Stimulated activated CD8-positive, alpha-beta memory T cell treated with anti-CD3 and anti-CD28 coated beads, Interleukin-4, amount 100 ng/mL, for 1 hour (primary cell): ENCODE measurements at regions not wholly inside any gene's neighbourhood (a gene's known extent, or its start where the extent isn't known, plus 50 kb on each side); places are given as distances from the start of the nearest gene placed in this dataset.

Experiments used
- DNase-seq, 2 donors: peaks; one replicate each; pipeline ENCODE4 v3.0.0-alpha.2; 2020; ENCODE audit warnings: low read depth in 2 of 2, low spot score in 1 of 2

DNA sequence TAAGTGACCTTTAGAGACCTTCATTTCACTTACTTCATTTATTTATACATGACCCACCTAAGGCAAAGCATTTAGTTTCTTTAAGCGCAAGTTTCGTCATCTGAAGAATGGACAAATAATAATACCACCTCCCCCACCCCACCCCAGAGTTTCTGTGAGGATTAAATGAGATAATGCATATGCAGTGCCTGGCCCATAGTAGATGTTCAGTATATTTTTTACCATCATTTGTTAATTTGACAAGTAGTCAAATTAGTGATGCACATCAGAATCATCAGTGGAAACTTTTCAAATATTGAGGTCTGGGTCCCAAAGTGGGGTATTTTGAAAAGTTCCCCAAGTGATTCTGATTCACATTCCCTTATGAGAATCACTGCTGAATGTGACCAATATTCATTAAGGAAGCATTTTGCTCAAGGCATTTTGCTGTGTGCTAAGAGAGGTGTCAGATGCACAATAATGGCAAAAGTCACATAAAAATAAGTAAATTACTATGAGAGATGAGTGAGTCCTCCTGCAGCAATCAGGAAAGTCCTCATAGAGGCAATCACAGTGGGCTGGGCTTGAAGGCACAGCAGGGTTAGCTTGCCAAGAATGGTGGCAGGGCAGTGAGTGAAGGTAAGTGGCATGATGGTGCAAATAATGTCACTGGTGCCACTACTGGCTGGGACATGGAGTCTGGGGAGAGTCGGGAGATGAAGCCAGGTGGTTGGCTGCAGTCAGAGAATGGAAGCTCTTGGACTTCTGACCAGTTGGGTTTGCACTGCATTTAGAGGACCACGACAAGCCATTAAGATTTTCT, 244.1 kb downstream of the PTEN start:
- no peak for DNase-seq

DNA sequence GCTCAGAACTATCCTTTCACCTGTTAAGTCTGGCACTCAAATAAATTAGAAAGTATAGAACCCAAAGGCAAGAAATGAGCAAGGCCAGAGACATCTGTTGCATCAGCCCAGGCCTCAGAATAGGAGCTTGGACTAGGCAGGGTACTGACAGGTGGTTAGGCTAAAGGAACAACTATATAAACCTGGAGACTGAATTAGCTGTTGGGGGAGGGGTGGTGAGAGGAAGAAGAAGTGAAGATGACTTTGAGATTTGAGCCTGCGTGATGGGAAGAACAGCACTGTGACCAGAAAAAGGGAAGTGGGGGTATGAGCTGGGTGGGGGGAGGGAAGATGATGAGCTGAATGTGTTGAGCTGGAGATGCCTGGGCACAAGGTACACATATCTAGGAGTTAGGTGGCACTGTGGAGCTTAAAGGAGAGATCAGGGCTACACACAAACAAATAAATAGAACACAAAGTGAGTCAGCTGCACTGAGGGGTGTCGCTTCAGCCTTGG, 244.7 kb downstream of the PTEN start:
- DNase-seq = no peak

- DNase-seq = no peak
Measured at GRCh38 chr10:88110355-88110754, 246.9 kb downstream of the PTEN start.

DNA sequence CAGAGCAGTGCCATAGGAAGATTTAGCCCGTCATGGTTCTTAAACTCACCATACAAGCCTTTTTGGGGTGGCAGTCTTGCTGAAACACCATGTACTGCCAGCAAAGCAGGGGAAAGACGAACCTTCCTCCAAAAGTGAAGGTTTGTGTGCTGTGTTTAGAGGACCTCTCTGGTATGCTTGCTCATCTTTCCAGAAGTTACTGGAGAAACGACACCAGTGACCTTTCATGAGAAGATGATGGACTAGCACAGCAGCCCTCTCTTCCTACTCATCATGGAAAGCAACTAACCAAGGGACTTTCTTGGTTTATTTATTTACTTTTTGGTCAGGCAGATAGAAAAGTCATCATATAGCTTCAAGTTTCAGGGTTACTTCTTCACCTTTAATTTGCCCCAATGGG, 247.4 kb downstream of the PTEN start:
- no peak for DNase-seq

- no peak for DNase-seq
Measured at GRCh38 chr10:88111294-88111693, 247.9 kb downstream of the PTEN start.

GRCh38 chr10:88113232-88113631, 249.8 kb downstream of the PTEN start:
- no peak for DNase-seq

DNA sequence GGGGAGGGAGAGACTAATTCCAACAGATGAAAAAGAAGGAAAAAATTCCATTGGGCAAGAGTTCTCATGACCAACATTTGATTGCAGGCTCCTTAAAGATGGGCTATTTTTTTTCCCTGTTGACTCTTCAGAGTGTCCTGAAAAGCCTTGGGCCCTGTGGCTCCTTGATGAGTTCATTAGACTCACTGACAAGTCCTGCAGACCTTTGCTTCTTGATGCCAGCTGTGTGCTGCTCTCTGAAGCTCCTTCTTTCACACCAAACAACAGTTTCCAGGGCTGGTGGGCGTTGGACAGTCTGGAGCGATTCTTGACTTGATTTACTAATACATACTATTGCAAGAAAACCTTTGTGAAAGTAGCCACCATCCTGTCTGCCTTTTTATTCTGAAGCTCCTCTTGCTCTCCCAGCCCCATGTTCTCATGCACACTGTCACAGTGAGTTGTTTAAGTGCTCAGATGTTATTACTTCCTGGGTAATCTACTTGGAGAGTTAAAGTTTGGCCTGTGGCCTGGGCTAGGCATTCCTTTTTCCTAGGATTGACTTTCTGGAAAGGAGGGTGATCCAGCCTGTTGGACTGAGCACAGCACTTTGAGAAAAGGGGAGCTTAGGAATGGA, 250.3 kb downstream of the PTEN start:
- DNase-seq = no peak

DNA sequence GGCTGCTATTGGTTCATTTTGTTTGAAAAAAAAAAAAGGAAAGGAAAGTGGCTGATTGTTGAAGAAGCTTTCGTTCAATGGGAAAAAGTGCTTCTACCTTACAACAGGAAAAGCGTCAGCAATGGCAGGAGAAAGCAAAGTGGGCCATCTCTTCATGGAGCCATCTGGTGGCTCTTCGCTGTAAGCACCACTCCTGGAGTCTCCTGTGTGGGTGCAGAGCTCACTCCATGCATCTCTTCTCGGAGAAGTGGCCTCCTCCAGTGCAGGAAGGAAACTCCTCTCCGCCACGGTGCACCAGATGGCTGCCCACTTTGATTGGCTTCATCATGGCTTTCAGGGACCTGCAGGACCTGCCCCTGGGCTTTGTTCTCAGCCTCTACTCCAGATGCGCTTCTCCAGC, 250.9 kb downstream of the PTEN start:
- no peak for DNase-seq

DNA sequence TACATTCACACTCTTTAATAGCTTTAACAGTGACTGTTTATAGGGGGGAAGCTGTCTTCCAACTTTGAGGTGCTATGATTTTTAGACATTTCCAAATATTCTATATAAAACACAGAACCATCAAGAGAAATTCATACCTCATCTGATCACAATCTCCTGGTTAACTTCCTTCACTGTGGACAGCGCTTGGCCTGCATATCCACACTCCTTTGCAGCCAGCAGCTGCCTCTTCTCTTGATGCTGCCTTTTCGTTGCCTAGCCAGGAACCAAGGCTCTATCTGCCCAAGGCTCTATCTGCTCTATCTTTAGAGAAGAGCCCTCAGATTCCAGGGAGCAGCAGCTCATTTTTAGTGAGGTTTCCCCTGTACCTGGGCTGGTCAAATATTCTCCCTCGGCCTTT, 252.0 kb downstream of the PTEN start:
- DNase-seq = no peak

GRCh38 chr10:88115968-88116367, 252.5 kb downstream of the PTEN start:
- DNase-seq = no peak

DNA sequence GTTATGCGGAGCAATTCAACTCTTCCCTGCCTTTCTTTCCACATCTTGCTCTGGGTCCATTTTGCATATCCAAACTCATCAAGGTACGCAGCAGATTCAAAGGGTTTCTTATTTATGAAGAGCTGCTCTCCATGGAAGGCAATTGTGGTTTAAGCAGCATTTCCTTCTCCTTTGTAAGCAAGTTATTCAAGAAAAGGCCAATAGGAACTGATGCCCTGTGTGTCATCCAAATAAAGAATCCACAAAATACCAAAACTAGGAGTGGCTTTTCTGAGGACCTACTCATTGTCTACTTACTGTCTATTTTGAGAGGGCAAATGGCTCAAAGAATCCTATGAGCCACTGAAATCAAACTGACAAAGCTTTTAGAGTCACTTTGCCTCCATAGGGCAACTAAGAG, 253.1 kb downstream of the PTEN start:
- no peak for DNase-seq

- no peak for DNase-seq
Measured at GRCh38 chr10:88116971-88117626, 253.7 kb downstream of the PTEN start.

GRCh38 chr10:88117869-88118632, 254.6 kb downstream of the PTEN start:
- no peak for DNase-seq

DNA sequence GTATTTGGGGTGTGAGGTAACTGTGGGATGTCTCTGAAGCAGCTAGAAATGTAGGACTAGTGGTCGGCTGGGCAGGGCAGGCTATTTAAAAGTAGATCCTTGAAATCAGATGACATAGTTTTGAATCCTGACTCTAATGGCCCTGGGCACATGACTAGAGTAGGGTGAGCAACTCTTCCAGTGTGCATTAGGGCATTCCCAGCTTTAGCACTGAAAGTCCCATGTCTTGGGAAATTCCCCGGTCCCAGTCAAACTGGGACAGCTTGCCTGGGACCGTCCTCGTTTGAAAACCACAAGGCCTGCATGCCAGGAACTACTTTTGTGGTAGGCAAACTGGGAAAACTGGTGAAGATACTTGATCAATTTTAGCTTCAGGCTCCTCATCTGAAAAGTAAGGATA, 255.3 kb downstream of the PTEN start:
- DNase-seq = no peak

- DNase-seq = no peak
Measured at GRCh38 chr10:88119160-88119559, 255.7 kb downstream of the PTEN start.

GRCh38 chr10:88120075-88120474, 256.6 kb downstream of the PTEN start:
- DNase-seq = no peak

DNA sequence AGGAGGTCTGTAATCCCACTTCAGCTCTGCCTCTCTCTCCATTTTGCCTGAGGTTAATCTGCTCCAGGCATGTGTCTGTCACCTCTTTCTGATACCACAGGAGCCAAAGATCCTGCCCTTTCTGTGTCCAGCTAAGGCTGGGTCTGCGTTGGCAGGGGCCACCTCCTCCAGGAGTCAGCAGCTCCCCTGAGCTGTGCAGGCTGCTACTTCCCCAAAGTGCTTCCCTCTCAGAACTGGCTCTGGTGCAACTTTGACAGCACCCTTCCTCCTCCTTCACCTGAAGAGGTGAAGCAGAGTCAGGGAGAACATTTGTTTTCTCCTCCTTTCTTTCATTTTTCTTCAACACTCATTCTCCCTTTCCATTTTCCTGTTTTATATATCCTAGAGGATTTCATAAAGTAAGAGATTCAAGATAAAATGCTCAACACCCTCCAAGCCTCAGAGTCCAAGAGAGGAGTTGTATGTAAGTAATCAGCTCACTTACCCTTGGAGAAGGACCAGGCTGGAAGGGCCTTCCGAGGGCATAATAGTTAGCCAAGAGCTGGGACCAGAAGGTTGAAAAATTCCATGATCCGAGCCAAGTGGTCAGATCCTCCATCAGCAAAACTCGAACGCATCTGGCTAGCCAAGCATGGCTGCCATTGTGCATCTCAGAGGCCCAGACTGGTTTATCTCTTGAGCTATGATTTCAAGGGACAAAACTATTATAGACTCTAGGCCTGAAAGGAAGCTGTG, 257.3 kb downstream of the PTEN start:
- DNase-seq = no peak

DNA sequence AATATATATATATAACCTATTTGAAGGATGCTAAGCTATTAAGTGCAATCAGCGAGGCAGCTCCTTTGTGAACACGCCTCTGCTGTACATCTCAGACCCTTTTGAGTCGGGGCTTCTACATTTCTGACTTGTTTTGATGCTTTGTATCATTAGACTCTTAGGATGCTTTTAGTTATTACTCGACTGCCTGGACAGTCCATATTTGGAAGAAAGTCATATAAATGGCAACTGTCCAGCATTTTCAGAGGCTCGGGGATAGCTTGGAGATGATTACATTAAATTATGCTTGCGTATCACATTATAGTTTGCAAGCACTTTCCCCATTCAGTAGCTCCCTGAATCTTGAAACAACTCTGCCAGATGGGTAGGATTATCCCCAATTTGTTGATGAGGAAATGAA, 257.9 kb downstream of the PTEN start:
- DNase-seq = no peak

- DNase-seq = no peak
Measured at GRCh38 chr10:88122145-88122544, 258.7 kb downstream of the PTEN start.

- no peak for DNase-seq
Measured at GRCh38 chr10:88122576-88122975, 259.2 kb downstream of the PTEN start.

GRCh38 chr10:88125766-88126165, 262.3 kb downstream of the PTEN start:
- no peak for DNase-seq
